ENCODE measurements at regions not wholly inside any gene's neighbourhood (a gene's known extent, or its start where the extent isn't known, plus 50 kb on each side); places are given as distances from the start of the nearest gene placed in this dataset.

GRCh38 chr5:145198525-145199260 is 636.4 kb downstream of the PRELID2 start:
- no peaks in the 10 kb centered on the region for H4K20me1 ChIP-seq (ENCODE audit: control insufficient read depth, extremely low read depth, insufficient read depth, low read length)
- no peak overlapping the region for H2AFZ ChIP-seq (ENCODE audit: control insufficient read depth, low read length)
- dilution Hi-C loops (cut with MboI; ENCODE audit: extremely low pct_ligation_motif_present, low sequenced_read_pairs), result no loop called here
- H3K9me1 ChIP-seq (ENCODE audit: control insufficient read depth, extremely low read depth, insufficient read depth, low read length), result no peaks in the 10 kb centered on the region
- no peaks in the 10 kb centered on the region for H3K9me3 ChIP-seq (ENCODE audit: control insufficient read depth, low read depth, low read length)
- no peaks in the 10 kb centered on the region for H3K36me3 ChIP-seq (ENCODE audit: control insufficient read depth in 2 of 2, extremely low read depth in 1 of 2, insufficient read depth in 2 of 2, low read length in 2 of 2)
- no peak for TF ChIP-seq CTCF (optimal IDR thresholded peaks at IDR 0.05 in 1 of 3, IDR thresholded peaks at IDR 0.05 in 1 of 3, conservative IDR thresholded peaks at IDR 0.05 in 1 of 3; ENCODE audit: extremely low read depth in 1 of 3, insufficient read depth in 2 of 3, low read length in 3 of 3)
- no peak overlapping the region for H3K27ac ChIP-seq (ENCODE audit: control insufficient read depth, insufficient read depth, low read length)
- no peak overlapping the region for H3K9ac ChIP-seq (ENCODE audit: control insufficient read depth, extremely low read depth, insufficient read depth, low read length)
- no peaks in the 10 kb centered on the region for H3K4me1 ChIP-seq (ENCODE audit: control insufficient read depth, extremely low read depth, insufficient read depth, low read length)
- H3K4me3 ChIP-seq (ENCODE audit: control insufficient read depth in 2 of 3, extremely low read depth in 1 of 3, insufficient read depth in 2 of 3, low read depth in 1 of 3, low read length in 3 of 3), result no peak overlapping the region
- no peak for FAIRE-seq
- H3K79me2 ChIP-seq (ENCODE audit: control insufficient read depth, insufficient read depth, low read length), result no peaks in the 10 kb centered on the region
- DNase-seq (ENCODE audit: low read depth, low spot score), result no peak
- no peaks in the 10 kb centered on the region for H3K27me3 ChIP-seq (ENCODE audit: control insufficient read depth, extremely low read depth, insufficient read depth, low read length)
- H3K4me2 ChIP-seq (ENCODE audit: control insufficient read depth, extremely low read depth, insufficient read depth, low read depth, low read length), result no peak overlapping the region

- Histone ChIP-seq H4K20me1 (ENCODE audit: control insufficient read depth, extremely low read depth, insufficient read depth, low read length) (no peaks in the 10 kb centered on the region), H3K27me3 (ENCODE audit: control insufficient read depth, extremely low read depth, insufficient read depth, low read length) (no peaks in the 10 kb centered on the region), H3K36me3 (ENCODE audit: control insufficient read depth in 2 of 2, extremely low read depth in 1 of 2, insufficient read depth in 2 of 2, low read length in 2 of 2) (no peaks in the 10 kb centered on the region), H3K4me3 (ENCODE audit: control insufficient read depth in 2 of 3, extremely low read depth in 1 of 3, insufficient read depth in 2 of 3, low read depth in 1 of 3, low read length in 3 of 3) (no peak overlapping the region), H2AFZ (ENCODE audit: control insufficient read depth, low read length) (no peak overlapping the region), H3K27ac (ENCODE audit: control insufficient read depth, insufficient read depth, low read length) (no peak overlapping the region), H3K4me2 (ENCODE audit: control insufficient read depth, extremely low read depth, insufficient read depth, low read depth, low read length) (no peak overlapping the region), H3K9me3 (ENCODE audit: control insufficient read depth, low read depth, low read length) (no peaks in the 10 kb centered on the region), H3K9me1 (ENCODE audit: control insufficient read depth, extremely low read depth, insufficient read depth, low read length) (no peaks in the 10 kb centered on the region), H3K9ac (ENCODE audit: control insufficient read depth, extremely low read depth, insufficient read depth, low read length) (no peak overlapping the region), H3K79me2 (ENCODE audit: control insufficient read depth, insufficient read depth, low read length) (no peaks in the 10 kb centered on the region), H3K4me1 (ENCODE audit: control insufficient read depth, extremely low read depth, insufficient read depth, low read length) (no peaks in the 10 kb centered on the region)
- no peak for FAIRE-seq
- dilution Hi-C loops (cut with MboI; ENCODE audit: extremely low pct_ligation_motif_present, low sequenced_read_pairs), result no loop called here
- TF ChIP-seq CTCF (optimal IDR thresholded peaks at IDR 0.05 in 1 of 3, IDR thresholded peaks at IDR 0.05 in 1 of 3, conservative IDR thresholded peaks at IDR 0.05 in 1 of 3; ENCODE audit: extremely low read depth in 1 of 3, insufficient read depth in 2 of 3, low read length in 3 of 3) (no peak), EZH2 (IDR thresholded peaks at IDR 0.05; ENCODE audit: low read length) (no peak)
- no peak for DNase-seq (ENCODE audit: low read depth, low spot score)
Observed at GRCh38 chr5:145189746-145190145, 645.4 kb downstream of the PRELID2 start.

Data from keratinocyte (primary cell).